ENCODE measurements at regions not wholly inside any gene's neighbourhood (a gene's known extent, or its start where the extent isn't known, plus 50 kb on each side); places are given as distances from the start of the nearest gene placed in this dataset.
A peak's percentile ranks its signal among the peaks of the same experiment; 100 is the strongest.
"Not testable (repeated sequence)": the region's sequence is repeated elsewhere in the genome, so short reads cannot be mapped to it uniquely, and the experiment has no call there.

- DNase-seq (ENCODE audit: low spot score): no peak
These were observed 1352.2 kb upstream of the EPHA6 start for GRCh38 chr3:95462161-95462560.

- DNase-seq (ENCODE audit: low spot score): no peak
These were observed 1350.0 kb upstream of the EPHA6 start for GRCh38 chr3:95464346-95464745.

- DNase-seq (ENCODE audit: low spot score): no peak
These were observed 1346.1 kb upstream of the EPHA6 start for GRCh38 chr3:95468331-95468730.

GRCh38 chr3:95474338-95474737, 1340.1 kb upstream of the EPHA6 start:
- DNase-seq (ENCODE audit: low spot score): no peak

- DNase-seq (ENCODE audit: low spot score): no peak
These were observed 1337.9 kb upstream of the EPHA6 start for GRCh38 chr3:95476534-95476933.

- no peak for DNase-seq (ENCODE audit: low spot score)
These were observed 1308.2 kb upstream of the EPHA6 start for GRCh38 chr3:95506174-95506573.

GRCh38 chr3:95508124-95508523, 1306.3 kb upstream of the EPHA6 start:
- no peak for DNase-seq (ENCODE audit: low spot score)

- DNase-seq (ENCODE audit: low spot score): peak; percentile 33
These were observed 1302.6 kb upstream of the EPHA6 start for GRCh38 chr3:95511828-95512227.

GRCh38 chr3:95514260-95514659, 1300.1 kb upstream of the EPHA6 start:
- DNase-seq (ENCODE audit: low spot score): no peak

GRCh38 chr3:95521396-95521795, 1293.0 kb upstream of the EPHA6 start:
- DNase-seq (ENCODE audit: low spot score): peak; percentile 3

GRCh38 chr3:95522449-95522848, 1291.9 kb upstream of the EPHA6 start:
- DNase-seq (ENCODE audit: low spot score): no peak

GRCh38 chr3:95539950-95540483, 1274.4 kb upstream of the EPHA6 start:
- DNase-seq (ENCODE audit: low spot score): no peak

- no peak for DNase-seq (ENCODE audit: low spot score)
These were observed 1248.9 kb upstream of the EPHA6 start for GRCh38 chr3:95565502-95565901.

- no peak for DNase-seq (ENCODE audit: low spot score)
These were observed 1247.0 kb upstream of the EPHA6 start for GRCh38 chr3:95567346-95567745.

GRCh38 chr3:95586754-95587153, 1227.6 kb upstream of the EPHA6 start:
- DNase-seq (ENCODE audit: low spot score): no peak

GRCh38 chr3:95587641-95588040, 1226.8 kb upstream of the EPHA6 start:
- not testable (repeated sequence) for DNase-seq (ENCODE audit: low spot score)

- DNase-seq (ENCODE audit: low spot score): no peak
These were observed 1225.9 kb upstream of the EPHA6 start for GRCh38 chr3:95588473-95588872.

- no peak for DNase-seq (ENCODE audit: low spot score)
These were observed 1218.8 kb upstream of the EPHA6 start for GRCh38 chr3:95595416-95596075.

GRCh38 chr3:95607926-95608325, 1206.5 kb upstream of the EPHA6 start:
- DNase-seq (ENCODE audit: low spot score): no peak

- no peak for DNase-seq (ENCODE audit: low spot score)
These were observed 1205.0 kb upstream of the EPHA6 start for GRCh38 chr3:95609411-95609810.

GRCh38 chr3:95612611-95613010, 1201.8 kb upstream of the EPHA6 start:
- no peak for DNase-seq (ENCODE audit: low spot score)

GRCh38 chr3:95613993-95614392, 1200.4 kb upstream of the EPHA6 start:
- DNase-seq (ENCODE audit: low spot score): peak; percentile 12

- DNase-seq (ENCODE audit: low spot score): peak; percentile 69
These were observed 1198.6 kb upstream of the EPHA6 start for GRCh38 chr3:95615592-95616310.
